Kidney epithelial cell (primary cell): ENCODE measurements at regions not wholly inside any gene's neighbourhood (a gene's known extent, or its start where the extent isn't known, plus 50 kb on each side); places are given as distances from the start of the nearest gene placed in this dataset.

Experiments used
- DNase-seq: peaks from one replicate; pipeline ENCODE4 v3.0.0-alpha.2; 2010; ENCODE audit warnings: low read depth
- H3K27me3 ChIP-seq: 2 replicates; pipeline ENCODE4 v1.6.0; 2011; ENCODE audit warnings: low read length; ENCODE audit not compliant: control insufficient read depth, insufficient read depth
- H3K36me3 ChIP-seq: 2 replicates; pipeline ENCODE4 v1.5.1; 2011; ENCODE audit warnings: low read length; ENCODE audit not compliant: control insufficient read depth, insufficient read depth
- H3K4me3 ChIP-seq: 2 replicates; pipeline ENCODE4 v1.5.1; 2011; ENCODE audit warnings: low read depth, mild to moderate bottlenecking, control low read depth, low read length
- CTCF ChIP-seq: IDR thresholded peaks from 2 replicates; pipeline ENCODE4 v1.5.1; 2011; ENCODE audit warnings: mild to moderate bottlenecking, moderate library complexity, low read length, control low read depth, inconsistent platforms; ENCODE audit not compliant: insufficient read depth, poor library complexity, severe bottlenecking

- Histone ChIP-seq H3K27me3 (no peaks in the 10 kb centered on the region), H3K36me3 (no peaks in the 10 kb centered on the region), H3K4me3 (no peak overlapping the region)
- TF ChIP-seq CTCF = no peak
- no peak for DNase-seq
Measured at GRCh38 chr1:37294529-37294928, 179.9 kb upstream of the ZC3H12A start.

- Histone ChIP-seq H3K4me3 (no peak overlapping the region), H3K36me3 (no peaks in the 10 kb centered on the region), H3K27me3 (no peaks in the 10 kb centered on the region)
- no peak for TF ChIP-seq CTCF
- DNase-seq = no peak
Measured at GRCh38 chr1:37298769-37299168, 175.6 kb upstream of the ZC3H12A start.

GRCh38 chr1:37299216-37299615 is 175.2 kb upstream of the ZC3H12A start:
- H3K36me3 ChIP-seq = no peaks in the 10 kb centered on the region
- DNase-seq = no peak
- H3K27me3 ChIP-seq = no peaks in the 10 kb centered on the region
- TF ChIP-seq CTCF = no peak
- H3K4me3 ChIP-seq = no peak overlapping the region

- Histone ChIP-seq H3K27me3 (peaks cover 6% of the 10 kb centered on the region), H3K36me3 (no peaks in the 10 kb centered on the region), H3K4me3 (no peak overlapping the region)
- TF ChIP-seq CTCF = no peak
- DNase-seq = no peak
Measured at GRCh38 chr1:37303884-37304574, 170.4 kb upstream of the ZC3H12A start.

GRCh38 chr1:37305108-37305507 is 169.3 kb upstream of the ZC3H12A start:
- DNase-seq = no peak
- H3K4me3 ChIP-seq = no peak overlapping the region
- H3K27me3 ChIP-seq = peaks cover 6% of the 10 kb centered on the region
- TF ChIP-seq CTCF = no peak
- H3K36me3 ChIP-seq = no peaks in the 10 kb centered on the region

GRCh38 chr1:37305841-37306240 is 168.5 kb upstream of the ZC3H12A start:
- Histone ChIP-seq H3K27me3 (peaks cover 6% of the 10 kb centered on the region), H3K4me3 (no peak overlapping the region), H3K36me3 (no peaks in the 10 kb centered on the region)
- no peak for TF ChIP-seq CTCF
- no peak for DNase-seq
